IPS-NIHi7 (cell line): ENCODE measurements at regions not wholly inside any gene's neighbourhood (a gene's known extent, or its start where the extent isn't known, plus 50 kb on each side); places are given as distances from the start of the nearest gene placed in this dataset.
A peak's percentile ranks its signal among the peaks of the same experiment; 100 is the strongest.
"Not testable (repeated sequence)": the region's sequence is repeated elsewhere in the genome, so short reads cannot be mapped to it uniquely, and the experiment has no call there.

Experiments
- DNase-seq: peaks from one replicate; pipeline ENCODE4 v3.0.0; 2012; ENCODE audit warnings: mixed read lengths; ENCODE audit errors: extremely low spot score

- no peak for DNase-seq
These were observed 61.1 kb upstream of the SEM1 start for GRCh38 chr7:96770758-96771157.

- DNase-seq, result no peak
These were observed 62.6 kb upstream of the SEM1 start for GRCh38 chr7:96772139-96772694.

GRCh38 chr7:96773483-96773882 lies 63.8 kb upstream of the SEM1 start:
- no peak for DNase-seq

GRCh38 chr7:96774358-96774757 lies 64.7 kb upstream of the SEM1 start:
- no peak for DNase-seq

GRCh38 chr7:96775046-96775445 lies 65.4 kb upstream of the SEM1 start:
- DNase-seq, result no peak

GRCh38 chr7:96778263-96778662 lies 68.6 kb upstream of the SEM1 start:
- peak; percentile 55 for DNase-seq

GRCh38 chr7:96781919-96782318 lies 72.3 kb upstream of the SEM1 start:
- DNase-seq, result no peak

GRCh38 chr7:96782686-96783298 lies 73.1 kb upstream of the SEM1 start:
- not testable (repeated sequence) for DNase-seq

GRCh38 chr7:96784597-96784996 lies 75.0 kb upstream of the SEM1 start:
- DNase-seq, result no peak

GRCh38 chr7:96786261-96786997 lies 76.8 kb upstream of the SEM1 start:
- DNase-seq, result peak; percentile 38

GRCh38 chr7:96786998-96787395 lies 77.4 kb upstream of the SEM1 start:
- peak; percentile 44 for DNase-seq

- DNase-seq, result no peak
These were observed 80.3 kb upstream of the SEM1 start for GRCh38 chr7:96789914-96790313.

GRCh38 chr7:96792115-96792514 lies 82.5 kb upstream of the SEM1 start:
- no peak for DNase-seq

- no peak for DNase-seq
These were observed 84.4 kb upstream of the SEM1 start for GRCh38 chr7:96794063-96794462.

GRCh38 chr7:96800122-96800521 lies 90.5 kb upstream of the SEM1 start:
- no peak for DNase-seq

- DNase-seq, result no peak
These were observed 91.2 kb upstream of the SEM1 start for GRCh38 chr7:96800824-96801223.

- no peak for DNase-seq
These were observed 109.6 kb upstream of the SEM1 start for GRCh38 chr7:96819111-96819700.

GRCh38 chr7:96821131-96821530 lies 111.5 kb upstream of the SEM1 start:
- DNase-seq, result not testable (repeated sequence)

GRCh38 chr7:96822824-96823223 lies 113.2 kb upstream of the SEM1 start:
- no peak for DNase-seq

GRCh38 chr7:96823274-96823673 lies 113.6 kb upstream of the SEM1 start:
- DNase-seq, result no peak

- no peak for DNase-seq
These were observed 115.0 kb upstream of the SEM1 start for GRCh38 chr7:96824686-96825085.

GRCh38 chr7:96825285-96825684 lies 115.6 kb upstream of the SEM1 start:
- no peak for DNase-seq

- no peak for DNase-seq
These were observed 116.4 kb upstream of the SEM1 start for GRCh38 chr7:96826089-96826488.
